GM19240 (cell line): ENCODE measurements at regions not wholly inside any gene's neighbourhood (a gene's known extent, or its start where the extent isn't known, plus 50 kb on each side); places are given as distances from the start of the nearest gene placed in this dataset.
"Not testable (repeated sequence)": the region's sequence is repeated elsewhere in the genome, so short reads cannot be mapped to it uniquely, and the experiment has no call there.

Experiments
- DNase-seq: peaks from one replicate; pipeline ENCODE4 v3.0.0; 2011; ENCODE audit warnings: low spot score; ENCODE audit not compliant: insufficient read length

GRCh38 chr6:145090801-145091585 lies 644.3 kb downstream of the EPM2A start:
- no peak for DNase-seq

- no peak for DNase-seq
These were observed 643.7 kb downstream of the EPM2A start for GRCh38 chr6:145091586-145092142.

- DNase-seq: no peak
These were observed 642.8 kb downstream of the EPM2A start for GRCh38 chr6:145092554-145092953.

GRCh38 chr6:145093226-145093625 lies 642.1 kb downstream of the EPM2A start:
- no peak for DNase-seq

GRCh38 chr6:145096846-145097245 lies 638.5 kb downstream of the EPM2A start:
- no peak for DNase-seq

- DNase-seq: not testable (repeated sequence)
These were observed 637.2 kb downstream of the EPM2A start for GRCh38 chr6:145098127-145098526.

GRCh38 chr6:145099713-145100112 lies 635.6 kb downstream of the EPM2A start:
- DNase-seq: no peak

- no peak for DNase-seq
These were observed 625.2 kb downstream of the EPM2A start for GRCh38 chr6:145110109-145110508.

- not testable (repeated sequence) for DNase-seq
These were observed 623.9 kb downstream of the EPM2A start for GRCh38 chr6:145111407-145111806.

GRCh38 chr6:145112711-145113148 lies 622.6 kb downstream of the EPM2A start:
- no peak for DNase-seq

GRCh38 chr6:145115638-145116037 lies 619.7 kb downstream of the EPM2A start:
- no peak for DNase-seq

- no peak for DNase-seq
These were observed 618.6 kb downstream of the EPM2A start for GRCh38 chr6:145116591-145117178.

GRCh38 chr6:145118224-145118623 lies 617.1 kb downstream of the EPM2A start:
- no peak for DNase-seq

- DNase-seq: no peak
These were observed 616.2 kb downstream of the EPM2A start for GRCh38 chr6:145119081-145119480.

- no peak for DNase-seq
These were observed 602.6 kb downstream of the EPM2A start for GRCh38 chr6:145132709-145133108.

GRCh38 chr6:145135702-145136101 lies 599.6 kb downstream of the EPM2A start:
- DNase-seq: no peak

- no peak for DNase-seq
These were observed 597.9 kb downstream of the EPM2A start for GRCh38 chr6:145137425-145137824.

- no peak for DNase-seq
These were observed 596.7 kb downstream of the EPM2A start for GRCh38 chr6:145138469-145139139.

GRCh38 chr6:145139140-145139850 lies 596.0 kb downstream of the EPM2A start:
- DNase-seq: no peak

GRCh38 chr6:145139895-145140294 lies 595.4 kb downstream of the EPM2A start:
- no peak for DNase-seq

GRCh38 chr6:145141572-145141971 lies 593.7 kb downstream of the EPM2A start:
- no peak for DNase-seq
